HepG2 (cell line): ENCODE measurements at regions not wholly inside any gene's neighbourhood (a gene's known extent, or its start where the extent isn't known, plus 50 kb on each side); places are given as distances from the start of the nearest gene placed in this dataset.
"Not testable (repeated sequence)": the region's sequence is repeated elsewhere in the genome, so short reads cannot be mapped to it uniquely, and the experiment has no call there.

Experiments used
- BCL6 ChIP-seq: IDR thresholded peaks from 2 replicates; pipeline ENCODE4 v1.6.1; 2016; ENCODE audit warnings: missing genetic modification reagents, missing compliant biosample characterization
- CAMTA2 ChIP-seq: sonication (generic); formaldehyde crosslinking; IDR thresholded peaks from 2 replicates; pipeline ENCODE4 v1.4.0; 2020; ENCODE audit warnings: mild to moderate bottlenecking, missing genetic modification reagents, borderline replicate concordance
- CEBPZ ChIP-seq: IDR thresholded peaks from 2 replicates; pipeline ENCODE4 v1.6.1; 2012; ENCODE audit warnings: low read length, improper control_type of control experiment
- CTCF ChIP-seq: sonication (generic); formaldehyde crosslinking; IDR thresholded peaks from 2 replicates; pipeline ENCODE4 v1.5.0; 2020; ENCODE audit warnings: mild to moderate bottlenecking, missing genetic modification reagents, moderate library complexity
- POLR2AphosphoS5 ChIP-seq: IDR thresholded peaks from 2 replicates; pipeline ENCODE4 v1.6.1; 2012; ENCODE audit warnings: low read depth, low read length
- TAF1 ChIP-seq: sonication (generic); formaldehyde crosslinking; IDR thresholded peaks from 2 replicates; pipeline ENCODE4 v1.4.0; 2020; ENCODE audit warnings: missing genetic modification reagents
- USF2 ChIP-seq, 2 experiments: sonication (generic) in 1 of 2; formaldehyde crosslinking in 1 of 2; IDR thresholded peaks; 2 replicates each; pipeline versions ENCODE4 v1.5.1 to v1.6.1; 2011 to 2020; ENCODE audit warnings: borderline replicate concordance in 1 of 2, low read depth in 1 of 2, low read length in 1 of 2, mild to moderate bottlenecking in 1 of 2, missing genetic modification reagents in 1 of 2, moderate library complexity in 1 of 2
- ZNF142 ChIP-seq: sonication (generic); formaldehyde crosslinking; IDR thresholded peaks from 2 replicates; pipeline ENCODE4 v1.4.0; 2020; ENCODE audit warnings: missing genetic modification reagents
- ZNF232 ChIP-seq: sonication (generic); formaldehyde crosslinking; IDR thresholded peaks from 2 replicates; pipeline ENCODE4 v1.4.0; 2020; ENCODE audit warnings: missing genetic modification reagents, borderline replicate concordance
- ZNF747 ChIP-seq: sonication (generic); formaldehyde crosslinking; IDR thresholded peaks from 2 replicates; pipeline ENCODE4 v1.8.1; 2023; ENCODE audit warnings: missing genetic modification reagents, mild to moderate bottlenecking, borderline replicate concordance
- ZNF850 ChIP-seq: sonication (generic); formaldehyde crosslinking; conservative IDR thresholded peaks from 2 replicates; pipeline ENCODE4 v1.9.0; 2021; ENCODE audit warnings: mild to moderate bottlenecking, missing genetic modification reagents

- TF ChIP-seq ZNF232 (CRISPR knock-in tag); TAF1 (CRISPR knock-in tag); CEBPZ; ZNF850 (CRISPR knock-in tag); POLR2AphosphoS5; CAMTA2 (CRISPR knock-in tag); ZNF142 (CRISPR knock-in tag); USF2 (IDR thresholded peaks at IDR 0.05; ENCODE audit: low read depth, low read length); USF2 (CRISPR knock-in tag; IDR thresholded peaks at IDR 0.05; ENCODE audit: borderline replicate concordance); CTCF (CRISPR knock-in tag); BCL6 (CRISPR knock-in tag); ZNF747: not testable (repeated sequence)
Observed at GRCh38 chr15:84157857-84158256, 77.7 kb upstream of the GOLGA6L4 start.
